KBM-7 (cell line): ENCODE measurements at regions not wholly inside any gene's neighbourhood (a gene's known extent, or its start where the extent isn't known, plus 50 kb on each side); places are given as distances from the start of the nearest gene placed in this dataset.
"Not testable (repeated sequence)": the region's sequence is repeated elsewhere in the genome, so short reads cannot be mapped to it uniquely, and the experiment has no call there.

Source experiments
- DNase-seq: peaks from one replicate; pipeline ENCODE4 v3.0.0-alpha.2; 2015
- in situ Hi-C: fragments of 300-500 bp; cut with MboI; formaldehyde crosslinking; loops from 2 replicates; pipeline ENCODE4 v1.14.3; 2020; ENCODE audit warnings: low sequenced_read_pairs, low pct_unique_long_range_greater_than_20kb, mixed read lengths

GRCh38 chr1:95790136-95790535 is 556.1 kb downstream of the RWDD3 start:
- in situ Hi-C loops = no loop called here
- DNase-seq = no peak

- in situ Hi-C loops = no loop called here
- no peak for DNase-seq
These were observed 559.9 kb downstream of the RWDD3 start for GRCh38 chr1:95793893-95794292.

DNA sequence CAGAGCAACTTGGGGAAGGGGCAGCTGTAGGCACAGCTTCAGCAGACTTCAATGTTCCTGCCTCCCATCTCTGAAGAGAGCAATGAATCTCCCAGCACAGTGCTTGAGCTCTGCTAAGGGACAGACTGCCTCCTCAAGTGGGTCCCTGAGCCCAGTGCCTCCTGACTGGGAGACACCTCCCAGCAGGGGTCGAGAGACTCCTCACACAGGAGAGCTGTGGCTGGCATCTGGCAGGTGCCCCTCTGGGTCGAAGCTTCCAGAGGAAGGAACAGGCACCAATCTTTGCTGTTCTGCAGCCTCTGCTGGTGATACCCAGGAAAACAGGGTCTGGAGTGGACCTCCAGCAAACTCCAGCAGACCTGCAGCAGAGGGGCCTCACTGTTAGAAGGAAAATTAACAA is 563.8 kb downstream of the RWDD3 start:
- DNase-seq, in situ Hi-C loops: not testable (repeated sequence)

- DNase-seq = no peak
- in situ Hi-C loops = no loop called here
These were observed 572.2 kb downstream of the RWDD3 start for GRCh38 chr1:95806171-95806570.

DNA sequence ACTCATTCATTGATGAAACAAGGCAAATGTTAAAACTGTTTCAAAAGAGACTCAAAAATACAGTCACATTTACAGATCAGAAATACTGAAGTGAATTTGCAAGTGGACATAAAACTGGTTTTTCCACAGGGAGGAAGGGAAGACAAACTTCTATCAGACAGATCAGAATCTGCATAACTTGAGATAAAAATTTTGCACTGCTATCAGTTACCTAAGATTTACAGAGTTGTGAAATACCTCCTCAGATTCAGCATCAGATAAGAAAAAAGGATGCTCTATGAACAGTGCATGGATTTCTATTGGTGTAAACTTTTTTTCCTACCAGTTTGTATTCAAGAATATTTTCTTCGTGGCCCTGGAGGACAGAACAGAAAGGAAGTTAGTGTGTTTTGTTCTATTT is 575.4 kb downstream of the RWDD3 start:
- in situ Hi-C loops = no loop called here
- DNase-seq = no peak

- in situ Hi-C loops = no loop called here
- no peak for DNase-seq
These were observed 581.5 kb downstream of the RWDD3 start for GRCh38 chr1:95815511-95815910.

DNA sequence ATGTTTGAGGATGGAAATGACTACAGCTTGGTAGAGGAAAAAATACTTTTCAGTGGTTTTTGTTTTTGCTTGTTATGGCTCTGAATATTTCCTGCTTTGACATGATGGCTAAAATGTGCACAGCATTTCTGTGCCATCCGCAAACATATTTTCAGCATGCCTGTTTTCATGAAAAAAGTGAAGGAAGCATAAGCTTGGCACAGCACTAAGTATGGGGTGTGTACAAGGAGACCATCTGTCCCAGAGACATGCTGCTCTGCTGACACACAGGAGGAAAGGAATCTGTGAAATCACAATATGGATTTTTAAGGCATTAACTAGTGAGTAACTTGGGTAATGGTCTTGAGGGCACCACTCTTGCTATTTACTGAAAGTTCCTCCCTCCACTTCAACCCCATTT is 595.5 kb downstream of the RWDD3 start:
- in situ Hi-C loops = no loop called here
- no peak for DNase-seq

DNA sequence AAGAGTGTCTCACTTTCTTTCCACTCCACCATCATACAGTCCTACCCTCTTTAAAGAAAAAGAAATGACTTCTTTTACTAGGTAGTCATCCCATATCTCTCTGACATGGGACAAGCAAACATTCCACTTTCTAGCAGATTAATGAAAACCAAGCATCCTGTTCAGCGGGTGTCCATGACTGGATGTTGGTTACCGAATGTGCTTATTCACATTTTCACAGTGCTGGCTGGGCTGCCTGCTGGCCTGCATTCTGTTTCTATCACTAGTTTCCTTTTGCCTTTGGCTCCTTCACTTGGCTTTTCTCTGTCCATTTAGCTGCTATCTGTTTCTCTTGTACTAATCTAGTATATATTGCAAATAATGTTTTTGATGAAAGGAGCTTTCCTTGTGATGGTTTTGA is 598.4 kb downstream of the RWDD3 start:
- in situ Hi-C loops = no loop called here
- DNase-seq = no peak

DNA sequence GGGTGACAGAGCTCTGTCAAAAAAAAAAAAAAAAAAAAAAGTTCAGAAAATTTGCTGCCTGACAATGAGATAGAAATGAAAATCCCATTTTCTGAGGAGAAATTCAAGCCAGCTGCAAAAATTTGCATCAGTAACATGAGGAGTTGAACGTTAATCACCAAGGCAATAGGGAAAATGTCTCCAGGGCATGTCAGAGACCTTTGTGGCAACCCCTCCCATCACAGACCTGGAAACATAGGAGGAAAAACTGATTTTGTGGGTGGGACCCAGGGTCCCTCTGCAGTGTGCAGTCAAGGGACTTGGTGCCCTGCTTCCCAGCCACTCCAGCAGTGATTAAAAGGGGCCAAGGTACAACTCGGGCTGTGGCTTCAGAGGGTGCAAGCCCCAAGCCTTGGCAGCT is 615.4 kb downstream of the RWDD3 start:
- in situ Hi-C loops = no loop called here
- DNase-seq = no peak

DNA sequence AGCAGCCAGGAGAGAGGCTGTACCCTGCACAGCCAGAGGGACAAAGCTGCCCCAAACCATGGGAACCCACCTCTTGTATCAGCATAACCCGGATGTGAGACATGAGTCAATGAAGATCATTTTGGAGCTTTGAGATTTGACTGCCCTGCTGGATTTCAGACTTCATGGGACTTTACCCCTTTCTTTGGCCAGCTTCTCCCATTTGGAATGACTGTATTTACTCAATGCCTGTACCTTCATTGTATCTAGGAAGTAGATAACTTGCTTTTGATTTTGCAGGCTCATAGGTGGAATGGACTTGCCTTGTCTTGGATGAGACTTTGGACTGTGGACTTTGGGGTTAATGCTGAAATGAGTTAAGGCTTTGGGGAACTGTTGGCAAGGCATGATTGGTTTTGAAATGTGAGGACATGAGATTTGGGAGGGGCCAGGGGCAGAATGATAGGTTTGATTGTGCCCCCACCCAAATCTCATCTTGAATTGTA is 616.2 kb downstream of the RWDD3 start:
- in situ Hi-C loops = no loop called here
- DNase-seq = no peak

DNA sequence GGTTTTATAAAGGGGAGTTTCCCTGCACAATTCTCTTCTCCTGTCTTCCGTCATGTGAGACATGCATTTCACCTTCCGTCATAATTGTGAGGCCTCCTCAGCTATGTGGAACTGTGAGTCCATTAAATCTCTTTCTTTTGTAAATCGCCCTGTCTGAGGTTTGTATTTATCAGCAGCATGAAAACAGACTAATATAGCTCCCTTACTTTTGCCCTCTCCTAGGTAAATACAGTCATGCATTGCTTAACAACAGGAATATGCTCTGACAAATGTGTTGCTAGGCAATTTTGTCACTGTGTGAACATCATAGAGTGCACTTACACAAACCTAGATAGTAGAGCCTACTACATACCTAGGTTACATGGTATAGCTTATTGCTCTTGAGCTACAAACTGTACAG is 616.8 kb downstream of the RWDD3 start:
- no peak for DNase-seq
- in situ Hi-C loops = no loop called here

DNA sequence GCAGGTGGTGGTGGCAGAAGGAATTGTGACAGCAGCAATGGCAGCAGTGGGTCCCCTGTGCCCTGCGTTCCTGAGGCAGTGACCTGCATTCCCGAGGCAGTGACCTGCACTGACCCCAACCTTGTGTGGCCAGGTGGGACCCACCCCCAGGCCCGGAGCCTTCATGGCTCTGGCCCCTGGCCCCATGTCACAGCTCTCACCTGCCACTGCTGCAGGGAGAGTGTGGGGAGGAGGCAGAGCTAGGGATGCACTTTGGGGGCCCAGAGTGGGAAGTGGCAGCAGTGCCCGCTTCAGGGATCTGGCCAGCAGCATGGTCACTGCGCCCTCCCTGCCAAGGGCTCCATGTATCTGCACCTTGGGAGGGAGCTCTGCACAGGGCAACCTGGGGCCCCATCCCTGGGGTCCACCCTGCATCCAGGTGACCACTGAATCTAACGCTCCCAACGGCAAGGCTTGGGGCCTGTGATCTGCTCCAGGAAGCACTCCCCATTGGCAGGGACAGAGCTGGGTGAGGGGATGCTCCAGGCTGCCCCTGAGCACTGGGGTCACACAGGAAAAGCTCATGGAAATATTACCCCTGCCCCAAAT is 618.6 kb downstream of the RWDD3 start:
- in situ Hi-C loops = no loop called here
- DNase-seq = no peak

GRCh38 chr1:95854457-95854856 is 620.4 kb downstream of the RWDD3 start:
- in situ Hi-C loops = no loop called here
- DNase-seq = no peak

DNA sequence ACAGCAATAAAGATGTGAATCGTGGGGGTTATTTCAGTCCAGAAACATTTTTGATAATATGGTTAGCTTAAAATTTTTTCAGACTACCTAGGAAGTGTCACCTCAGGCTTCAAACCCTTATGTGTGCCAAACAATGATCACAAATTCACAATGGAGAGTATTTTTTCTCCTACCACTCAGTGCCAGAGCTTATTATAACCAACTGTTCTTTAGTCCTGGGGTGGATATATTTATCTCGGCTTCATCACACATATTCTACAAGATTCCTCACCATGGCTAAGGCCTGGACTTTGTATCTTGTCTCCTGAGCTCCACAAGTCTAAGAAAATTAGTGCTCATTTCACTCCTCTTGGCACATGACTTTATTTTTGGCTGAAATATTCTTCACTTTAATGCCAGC is 629.1 kb downstream of the RWDD3 start:
- no peak for DNase-seq
- in situ Hi-C loops = no loop called here

DNA sequence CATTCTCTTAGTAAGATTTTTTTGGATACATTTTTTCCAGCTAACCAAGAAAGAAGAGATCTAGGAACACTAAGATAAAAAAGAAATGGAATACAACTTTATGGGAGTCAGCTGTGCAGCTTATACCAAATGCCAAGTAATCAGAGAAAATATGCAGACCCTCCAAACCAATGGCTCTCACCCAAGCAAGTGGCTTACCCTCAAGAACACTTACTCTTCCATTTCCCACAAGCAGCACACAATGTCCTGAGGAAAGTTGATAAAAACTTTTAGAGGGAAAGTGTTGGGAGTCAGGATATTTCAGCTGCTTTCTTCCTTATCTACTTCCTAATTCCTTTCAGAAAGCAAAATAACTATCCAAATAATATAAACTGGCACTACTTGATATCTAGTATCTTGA is 631.8 kb downstream of the RWDD3 start:
- no peak for DNase-seq
- in situ Hi-C loops = no loop called here

- DNase-seq = no peak
- in situ Hi-C loops = no loop called here
These were observed 642.3 kb downstream of the RWDD3 start for GRCh38 chr1:95876276-95876675.

DNA sequence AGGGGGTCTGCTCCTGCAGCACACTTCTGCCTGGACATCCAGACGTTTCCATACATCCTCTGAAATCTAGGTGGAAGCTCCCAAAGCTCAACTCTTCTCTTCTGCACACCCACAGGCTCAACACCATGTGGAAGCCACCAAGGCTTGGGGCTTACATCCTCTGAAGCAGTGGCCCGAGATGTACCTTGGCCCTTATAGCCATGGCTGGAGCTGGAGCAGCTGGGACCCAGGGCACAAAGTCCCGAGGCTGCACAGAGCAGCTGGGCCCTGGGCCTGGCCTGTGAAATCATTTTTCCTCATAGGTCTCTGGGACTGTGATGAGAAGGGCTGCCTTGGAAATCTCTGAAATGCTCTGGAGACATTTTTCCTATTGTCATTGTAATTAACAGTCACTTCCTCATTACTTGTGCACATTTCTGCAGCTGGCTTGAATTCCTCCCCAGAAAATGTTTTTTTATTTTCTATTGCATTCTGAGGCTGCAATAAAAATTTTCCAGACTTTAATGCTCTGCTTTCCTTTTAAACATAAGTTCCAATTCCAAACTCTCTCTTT is 645.6 kb downstream of the RWDD3 start:
- no peak for DNase-seq
- in situ Hi-C loops = no loop called here

DNA sequence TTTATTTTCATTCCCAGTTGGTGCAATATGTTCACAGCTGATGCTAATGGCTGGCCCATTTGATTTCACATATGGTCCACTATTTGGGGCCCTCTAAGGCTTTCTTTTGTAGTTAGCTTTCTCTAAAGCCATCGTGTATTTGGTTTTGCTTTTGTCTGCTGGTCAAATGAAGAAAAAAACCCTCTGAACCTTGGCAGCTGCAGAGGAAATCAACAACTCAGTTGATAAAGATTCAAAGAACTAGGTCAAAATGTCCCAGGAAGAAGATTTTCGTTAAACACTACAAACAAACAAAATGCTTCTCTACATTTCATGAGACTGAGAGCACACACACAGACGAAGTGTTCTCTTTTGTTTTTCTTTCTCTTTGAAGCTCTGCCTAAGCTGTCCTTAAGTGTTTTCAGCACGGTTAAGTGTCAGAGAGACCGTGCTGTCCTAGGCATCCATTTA is 655.0 kb downstream of the RWDD3 start:
- in situ Hi-C loops = no loop called here
- no peak for DNase-seq

DNA sequence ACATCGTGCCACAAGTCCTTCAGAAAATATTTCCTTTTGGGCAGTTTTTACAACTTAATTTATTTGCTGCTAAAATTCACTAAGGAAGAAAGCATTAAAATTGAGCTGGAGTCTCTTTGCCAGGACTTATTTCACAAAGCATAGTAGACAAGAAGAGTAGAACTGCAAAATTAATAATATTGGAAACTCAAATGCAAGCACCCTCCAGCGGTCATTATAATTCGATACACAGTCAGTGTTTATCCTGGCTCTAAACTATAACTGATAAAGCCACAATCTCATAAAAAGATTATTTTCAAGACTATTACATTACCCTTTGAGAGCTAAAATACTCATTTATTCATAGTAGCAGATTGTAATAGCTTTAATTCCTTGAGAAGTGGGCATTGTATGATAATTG is 655.4 kb downstream of the RWDD3 start:
- DNase-seq = no peak
- in situ Hi-C loops = no loop called here

DNA sequence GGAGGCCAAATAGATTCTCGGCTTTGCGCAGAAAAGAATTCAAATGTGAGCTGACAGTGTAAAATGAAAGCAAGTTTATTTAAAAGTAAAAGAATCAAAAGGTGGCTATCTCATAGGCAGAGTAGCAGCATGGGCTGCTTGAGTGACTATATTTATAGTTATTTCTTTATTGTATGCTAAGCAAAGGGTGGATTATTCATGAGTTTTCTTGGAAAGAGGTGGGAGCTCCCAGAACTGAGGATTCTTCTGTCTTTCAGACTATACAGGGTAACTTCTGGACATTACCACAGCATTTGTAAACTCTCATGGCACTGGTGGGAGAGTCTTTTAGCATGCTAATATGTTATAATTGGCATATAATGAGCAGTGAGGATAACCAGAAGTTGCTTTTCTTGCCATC is 659.9 kb downstream of the RWDD3 start:
- in situ Hi-C loops = no loop called here
- DNase-seq = no peak

- in situ Hi-C loops = no loop called here
- DNase-seq = no peak
These were observed 669.0 kb downstream of the RWDD3 start for GRCh38 chr1:95903060-95903459.
